Esophagus muscularis mucosa (tissue), 4 donors: ENCODE measurements at regions not wholly inside any gene's neighbourhood (a gene's known extent, or its start where the extent isn't known, plus 50 kb on each side); places are given as distances from the start of the nearest gene placed in this dataset.

Experiments used
- EP300 ChIP-seq: sonication (generic); formaldehyde crosslinking; IDR thresholded peaks from one replicate; pipeline ENCODE4 v1.6.1; 2017; ENCODE audit warnings: antibody characterized with exemption
- POLR2A ChIP-seq: fragments of 450-650 bp; IDR thresholded peaks from one replicate; pipeline ENCODE4 v1.6.1; 2017; ENCODE audit warnings: antibody characterized with exemption, moderate library complexity, mild to moderate bottlenecking, low read depth
- POLR2AphosphoS5 ChIP-seq, 2 donors: sonication (generic); formaldehyde crosslinking; IDR thresholded peaks; one replicate each; pipeline ENCODE4 v1.6.1; 2017; ENCODE audit warnings: antibody characterized with exemption in 2 of 2
- TF ChIP-seq, protein P1 (sequence below), 3 experiments: fragments of 200-600 bp in 2 of 3; fragments of 450-650 bp in 1 of 3; sonication (generic) in 2 of 3; IDR thresholded peaks; one replicate each; pipeline ENCODE4 v1.5.1; 2017 to 2019; ENCODE audit warnings: antibody characterized with exemption in 3 of 3, mild to moderate bottlenecking in 2 of 3, moderate library complexity in 1 of 3

DNA sequence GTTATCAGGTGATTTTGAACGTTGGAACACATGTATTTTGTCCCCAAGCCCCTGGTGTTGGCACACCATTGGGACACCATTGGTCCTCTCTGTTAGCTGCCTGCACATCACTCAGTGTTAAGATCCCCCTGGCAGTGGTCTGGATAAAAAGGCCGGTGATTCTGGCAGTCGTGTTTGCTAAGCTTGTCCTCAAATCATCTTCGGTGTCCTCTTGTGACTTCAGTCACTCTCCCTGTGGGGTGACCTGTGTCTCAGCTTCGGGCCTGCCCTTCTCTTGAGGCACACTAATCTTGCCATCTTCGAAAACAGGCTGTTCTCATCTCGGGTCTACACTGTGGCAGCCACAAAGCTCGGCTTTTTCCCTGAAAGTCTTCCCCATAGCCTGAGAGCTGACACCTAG, 127.1 kb downstream of the ZIC5 start:
- TF ChIP-seq, protein P1, sequence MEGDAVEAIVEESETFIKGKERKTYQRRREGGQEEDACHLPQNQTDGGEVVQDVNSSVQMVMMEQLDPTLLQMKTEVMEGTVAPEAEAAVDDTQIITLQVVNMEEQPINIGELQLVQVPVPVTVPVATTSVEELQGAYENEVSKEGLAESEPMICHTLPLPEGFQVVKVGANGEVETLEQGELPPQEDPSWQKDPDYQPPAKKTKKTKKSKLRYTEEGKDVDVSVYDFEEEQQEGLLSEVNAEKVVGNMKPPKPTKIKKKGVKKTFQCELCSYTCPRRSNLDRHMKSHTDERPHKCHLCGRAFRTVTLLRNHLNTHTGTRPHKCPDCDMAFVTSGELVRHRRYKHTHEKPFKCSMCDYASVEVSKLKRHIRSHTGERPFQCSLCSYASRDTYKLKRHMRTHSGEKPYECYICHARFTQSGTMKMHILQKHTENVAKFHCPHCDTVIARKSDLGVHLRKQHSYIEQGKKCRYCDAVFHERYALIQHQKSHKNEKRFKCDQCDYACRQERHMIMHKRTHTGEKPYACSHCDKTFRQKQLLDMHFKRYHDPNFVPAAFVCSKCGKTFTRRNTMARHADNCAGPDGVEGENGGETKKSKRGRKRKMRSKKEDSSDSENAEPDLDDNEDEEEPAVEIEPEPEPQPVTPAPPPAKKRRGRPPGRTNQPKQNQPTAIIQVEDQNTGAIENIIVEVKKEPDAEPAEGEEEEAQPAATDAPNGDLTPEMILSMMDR (IDR thresholded peaks at IDR 0.05) = no peak
- TF ChIP-seq POLR2A = no peak
- no peak for TF ChIP-seq POLR2AphosphoS5 (IDR thresholded peaks at IDR 0.05)
- no peak for TF ChIP-seq EP300
